ENCODE measurements at regions not wholly inside any gene's neighbourhood (a gene's known extent, or its start where the extent isn't known, plus 50 kb on each side); places are given as distances from the start of the nearest gene placed in this dataset.

GRCh38 chr6:170208651-170209353 lies 82.1 kb downstream of the DLL1 start:
- no peak for TF ChIP-seq GATA3 (IDR thresholded peaks at IDR 0.05; ENCODE audit: low read depth, low read length)
- TF ChIP-seq GATA2 (IDR thresholded peaks at IDR 0.05; ENCODE audit: low read depth, low read length): no peak

- TF ChIP-seq GATA3 (IDR thresholded peaks at IDR 0.05; ENCODE audit: low read depth, low read length) (no peak), GATA2 (IDR thresholded peaks at IDR 0.05; ENCODE audit: low read depth, low read length) (no peak)
These were observed 82.7 kb downstream of the DLL1 start for GRCh38 chr6:170208182-170208601.

- TF ChIP-seq GATA2 (IDR thresholded peaks at IDR 0.05; ENCODE audit: low read depth, low read length): no peak
- TF ChIP-seq GATA3 (IDR thresholded peaks at IDR 0.05; ENCODE audit: low read depth, low read length): no peak
These were observed 83.2 kb downstream of the DLL1 start for GRCh38 chr6:170207586-170208181.

GRCh38 chr6:170206851-170207431 lies 83.9 kb downstream of the DLL1 start:
- TF ChIP-seq GATA2 (IDR thresholded peaks at IDR 0.05; ENCODE audit: low read depth, low read length) (no peak), GATA3 (IDR thresholded peaks at IDR 0.05; ENCODE audit: low read depth, low read length) (no peak)

GRCh38 chr6:170206317-170206621 lies 84.6 kb downstream of the DLL1 start:
- TF ChIP-seq GATA2 (IDR thresholded peaks at IDR 0.05; ENCODE audit: low read depth, low read length) (no peak), GATA3 (IDR thresholded peaks at IDR 0.05; ENCODE audit: low read depth, low read length) (no peak)

GRCh38 chr6:170205534-170206316 lies 85.2 kb downstream of the DLL1 start:
- TF ChIP-seq GATA3 (IDR thresholded peaks at IDR 0.05; ENCODE audit: low read depth, low read length): no peak
- TF ChIP-seq GATA2 (IDR thresholded peaks at IDR 0.05; ENCODE audit: low read depth, low read length): no peak

- no peak for TF ChIP-seq GATA2 (IDR thresholded peaks at IDR 0.05; ENCODE audit: low read depth, low read length)
- TF ChIP-seq GATA3 (IDR thresholded peaks at IDR 0.05; ENCODE audit: low read depth, low read length): no peak
These were observed 85.8 kb downstream of the DLL1 start for GRCh38 chr6:170205126-170205525.

- TF ChIP-seq GATA2 (IDR thresholded peaks at IDR 0.05; ENCODE audit: low read depth, low read length) (no peak), GATA3 (IDR thresholded peaks at IDR 0.05; ENCODE audit: low read depth, low read length) (no peak)
These were observed 87.7 kb downstream of the DLL1 start for GRCh38 chr6:170203212-170203611.

GRCh38 chr6:170202416-170203135 lies 88.3 kb downstream of the DLL1 start:
- TF ChIP-seq GATA3 (IDR thresholded peaks at IDR 0.05; ENCODE audit: low read depth, low read length) (no peak), GATA2 (IDR thresholded peaks at IDR 0.05; ENCODE audit: low read depth, low read length) (no peak)

GRCh38 chr6:170201361-170201760 lies 89.5 kb downstream of the DLL1 start:
- TF ChIP-seq GATA3 (IDR thresholded peaks at IDR 0.05; ENCODE audit: low read depth, low read length) (no peak), GATA2 (IDR thresholded peaks at IDR 0.05; ENCODE audit: low read depth, low read length) (no peak)

GRCh38 chr6:170200458-170200891 lies 90.4 kb downstream of the DLL1 start:
- TF ChIP-seq GATA2 (IDR thresholded peaks at IDR 0.05; ENCODE audit: low read depth, low read length) (no peak), GATA3 (IDR thresholded peaks at IDR 0.05; ENCODE audit: low read depth, low read length) (no peak)

GRCh38 chr6:170199716-170200115 lies 91.2 kb downstream of the DLL1 start:
- TF ChIP-seq GATA3 (IDR thresholded peaks at IDR 0.05; ENCODE audit: low read depth, low read length) (no peak), GATA2 (IDR thresholded peaks at IDR 0.05; ENCODE audit: low read depth, low read length) (no peak)

GRCh38 chr6:170198298-170198697 lies 92.6 kb downstream of the DLL1 start:
- TF ChIP-seq GATA2 (IDR thresholded peaks at IDR 0.05; ENCODE audit: low read depth, low read length) (no peak), GATA3 (IDR thresholded peaks at IDR 0.05; ENCODE audit: low read depth, low read length) (no peak)

- TF ChIP-seq GATA2 (IDR thresholded peaks at IDR 0.05; ENCODE audit: low read depth, low read length): no peak
- no peak for TF ChIP-seq GATA3 (IDR thresholded peaks at IDR 0.05; ENCODE audit: low read depth, low read length)
These were observed 97.5 kb downstream of the DLL1 start for GRCh38 chr6:170193326-170193821.
